ENCODE measurements at regions not wholly inside any gene's neighbourhood (a gene's known extent, or its start where the extent isn't known, plus 50 kb on each side); places are given as distances from the start of the nearest gene placed in this dataset.
"Not testable (repeated sequence)": the region's sequence is repeated elsewhere in the genome, so short reads cannot be mapped to it uniquely, and the experiment has no call there.

GRCh38 chr3:197459571-197459970 lies 96.2 kb downstream of the BDH1 start:
- not testable (repeated sequence) for H3K36me3 ChIP-seq; H3K4me1 ChIP-seq; H3K9me3 ChIP-seq; H3K27me3 ChIP-seq; H3K4me3 ChIP-seq (ENCODE audit: low read depth, low read length); DNase-seq

DNA sequence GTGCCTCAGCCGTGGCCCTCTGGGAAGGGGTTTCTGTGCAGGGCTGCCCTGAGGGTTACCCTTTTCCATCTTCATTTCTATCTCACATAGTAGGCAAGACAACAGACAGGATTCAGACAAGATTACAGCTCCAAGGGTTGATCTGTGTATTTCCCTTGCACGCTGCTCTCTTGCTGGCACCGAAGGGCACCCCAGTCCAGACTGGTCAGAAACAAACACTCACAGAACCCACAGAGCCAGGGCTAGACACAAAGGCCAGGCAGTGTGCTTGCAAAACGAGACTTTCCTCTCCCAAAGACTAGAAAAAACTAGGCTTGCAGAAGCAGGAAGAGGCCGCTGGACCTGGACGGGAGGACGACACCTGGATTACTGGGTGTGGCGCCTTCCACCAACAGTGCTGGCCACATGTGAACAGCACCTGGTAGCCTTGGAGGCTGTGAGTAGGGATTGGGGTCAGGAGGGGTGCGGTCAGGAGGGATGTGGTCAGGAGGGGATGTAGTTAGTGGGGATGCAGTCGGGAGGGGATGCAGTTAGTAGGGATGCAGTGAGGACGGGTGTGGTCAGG lies 96.8 kb downstream of the BDH1 start:
- no peak for DNase-seq
- Histone ChIP-seq H3K36me3 (no peaks in the 10 kb centered on the region), H3K4me3 (ENCODE audit: low read depth, low read length) (no peak overlapping the region), H3K9me3 (no peaks in the 10 kb centered on the region), H3K4me1 (no peaks in the 10 kb centered on the region), H3K27me3 (no peaks in the 10 kb centered on the region)
- no peak for TF ChIP-seq CTCF (IDR thresholded peaks at IDR 0.05; ENCODE audit: low read depth, low read length)

DNA sequence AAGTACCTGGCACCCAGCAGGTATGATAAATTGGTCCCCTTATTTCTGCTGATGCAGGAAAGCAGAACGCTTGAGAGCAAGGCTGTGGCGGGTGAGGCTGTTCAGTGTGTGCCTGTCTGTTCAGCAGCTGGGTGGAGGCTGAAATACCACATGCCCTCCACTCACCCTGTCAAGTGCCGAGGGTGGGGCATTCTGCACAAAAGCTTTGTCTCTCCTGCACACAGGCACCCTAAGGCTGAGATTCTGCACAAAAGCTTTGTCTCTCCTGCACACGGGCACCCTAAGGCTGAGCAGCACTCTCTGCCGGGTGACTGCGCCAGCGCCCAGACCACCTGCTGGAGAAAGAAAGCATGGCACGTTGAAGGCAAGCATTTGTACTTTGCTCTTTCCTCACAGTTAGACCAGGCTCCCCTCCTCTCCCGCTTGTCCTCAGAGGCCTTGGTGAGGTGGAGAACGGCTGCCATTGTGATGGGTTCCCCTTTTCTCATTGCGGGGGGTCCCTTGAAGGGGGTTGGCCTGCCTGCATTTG lies 97.5 kb downstream of the BDH1 start:
- Histone ChIP-seq H3K36me3 (no peaks in the 10 kb centered on the region), H3K9me3 (no peaks in the 10 kb centered on the region), H3K27me3 (no peaks in the 10 kb centered on the region), H3K4me3 (ENCODE audit: low read depth, low read length) (no peak overlapping the region), H3K4me1 (no peaks in the 10 kb centered on the region)
- peak; percentile 20 for TF ChIP-seq CTCF (IDR thresholded peaks at IDR 0.05; ENCODE audit: low read depth, low read length)
- no peak for DNase-seq

- DNase-seq, result peak; percentile 89
- Histone ChIP-seq H3K36me3 (no peaks in the 10 kb centered on the region), H3K4me1 (no peaks in the 10 kb centered on the region), H3K27me3 (no peaks in the 10 kb centered on the region), H3K4me3 (ENCODE audit: low read depth, low read length) (peak overlapping the region; percentile 56), H3K9me3 (no peaks in the 10 kb centered on the region)
- no peak for TF ChIP-seq CTCF (IDR thresholded peaks at IDR 0.05; ENCODE audit: low read depth, low read length)
These were observed 99.3 kb downstream of the BDH1 start for GRCh38 chr3:197456261-197457091.

DNA sequence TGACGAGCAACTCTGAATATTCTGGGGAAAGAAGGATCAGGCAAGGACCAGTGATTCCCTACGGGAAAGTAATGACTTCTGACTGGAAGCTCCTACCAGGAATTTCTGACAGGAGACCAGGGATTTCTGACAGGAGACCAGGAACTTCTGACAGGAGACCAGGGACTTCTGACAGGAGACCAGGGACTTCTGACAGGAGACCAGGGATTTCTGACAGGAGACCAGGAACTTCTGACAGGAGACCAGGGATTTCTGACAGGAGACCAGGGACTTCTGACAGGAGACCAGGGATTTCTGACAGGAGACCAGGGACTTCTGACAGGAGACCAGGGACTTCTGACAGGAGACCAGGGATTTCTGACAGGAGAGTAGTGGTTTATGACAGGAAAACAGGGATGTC lies 100.9 kb downstream of the BDH1 start:
- not testable (repeated sequence) for H3K27me3 ChIP-seq, H3K4me1 ChIP-seq, DNase-seq

DNA sequence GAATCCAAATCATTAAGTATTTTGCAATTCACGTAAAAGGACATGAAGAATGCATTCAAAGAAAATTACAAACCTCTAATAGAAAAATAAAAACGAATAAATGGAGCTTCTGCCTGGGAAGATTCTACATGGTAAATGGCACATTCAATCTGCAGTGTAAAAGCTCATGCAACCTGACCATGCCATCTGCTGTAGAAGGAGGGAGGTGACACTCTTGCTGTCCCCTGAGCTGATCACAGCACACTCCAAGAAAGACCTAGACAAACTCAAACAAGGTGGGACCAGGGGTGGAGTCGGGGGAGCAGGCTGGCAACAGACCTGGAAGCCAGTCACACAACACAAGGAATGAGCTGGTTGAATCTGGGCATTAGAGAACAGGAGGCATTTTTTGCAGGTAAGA lies 101.8 kb downstream of the BDH1 start:
- H3K36me3 ChIP-seq, result no peaks in the 10 kb centered on the region

More for the DNA sequence above, 100.9 kb downstream of the BDH1 start:
- not testable (repeated sequence) for H3K4me3 ChIP-seq (ENCODE audit: low read depth, low read length); H3K36me3 ChIP-seq; H3K9me3 ChIP-seq

More for the DNA sequence above, 101.8 kb downstream of the BDH1 start:
- peak; percentile 23 for DNase-seq
- H3K4me3 ChIP-seq (ENCODE audit: low read depth, low read length), result no peak overlapping the region
- no peaks in the 10 kb centered on the region for H3K27me3 ChIP-seq
- no peaks in the 10 kb centered on the region for H3K9me3 ChIP-seq
- H3K4me1 ChIP-seq, result no peaks in the 10 kb centered on the region
- TF ChIP-seq CTCF (IDR thresholded peaks at IDR 0.05; ENCODE audit: low read depth, low read length), result peak; percentile 55
